GM21526 (cell line): ENCODE measurements at regions not wholly inside any gene's neighbourhood (a gene's known extent, or its start where the extent isn't known, plus 50 kb on each side); places are given as distances from the start of the nearest gene placed in this dataset.
"Not testable (repeated sequence)": the region's sequence is repeated elsewhere in the genome, so short reads cannot be mapped to it uniquely, and the experiment has no call there.

Experiments used
- ATAC-seq: cut with Tn5 transposase; IDR thresholded peaks from one replicate; pipeline ENCODE4 v1.9.1; 2021; ENCODE audit warnings: moderate library complexity; ENCODE audit not compliant: unreplicated experiment, low FRiP score

DNA sequence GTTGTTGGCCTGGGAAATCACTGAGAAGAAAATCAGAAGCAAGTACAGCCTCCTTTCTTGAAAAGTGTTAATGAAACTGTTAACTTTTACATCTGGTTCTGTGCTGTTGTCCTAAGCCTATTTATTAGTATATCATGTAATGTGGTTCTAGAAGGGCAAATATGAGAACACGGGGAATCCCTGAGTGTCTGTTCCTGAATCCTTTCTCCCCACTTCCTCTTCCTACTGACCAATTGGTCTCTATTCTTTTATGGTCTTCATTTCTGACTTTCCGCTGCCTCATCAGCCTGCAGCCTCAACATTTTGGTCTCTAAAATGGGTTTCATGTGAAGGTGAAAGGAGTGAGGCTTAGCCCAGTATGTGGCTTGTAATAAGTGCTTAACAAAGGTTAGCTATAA, 159.9 kb upstream of the MAMLD1 start:
- ATAC-seq = no peak

GRCh38 chrX:150205011-150205410, 158.1 kb upstream of the MAMLD1 start:
- no peak for ATAC-seq

DNA sequence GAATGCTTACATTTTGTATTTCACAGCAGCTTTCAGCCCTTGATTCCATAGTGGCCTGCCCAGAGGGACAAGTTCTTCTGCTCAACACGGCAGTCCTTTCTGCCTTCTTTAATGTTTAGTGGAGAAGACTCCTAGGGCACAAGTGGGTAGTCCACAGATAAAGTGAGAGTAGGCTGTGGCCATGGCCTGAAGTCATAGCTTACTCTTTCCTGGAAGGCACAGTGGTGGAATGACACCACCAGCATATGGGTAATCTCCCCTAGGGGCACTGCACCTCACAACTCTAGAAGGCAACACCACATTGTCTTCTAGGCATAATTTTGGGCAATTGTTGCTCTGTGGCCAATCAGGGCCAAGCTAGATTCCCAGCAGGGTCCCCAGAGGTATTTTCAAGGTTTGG, 155.4 kb upstream of the MAMLD1 start:
- no peak for ATAC-seq

GRCh38 chrX:150211988-150212387, 151.1 kb upstream of the MAMLD1 start:
- no peak for ATAC-seq

- no peak for ATAC-seq
These were observed 150.2 kb upstream of the MAMLD1 start for GRCh38 chrX:150212672-150213480.

DNA sequence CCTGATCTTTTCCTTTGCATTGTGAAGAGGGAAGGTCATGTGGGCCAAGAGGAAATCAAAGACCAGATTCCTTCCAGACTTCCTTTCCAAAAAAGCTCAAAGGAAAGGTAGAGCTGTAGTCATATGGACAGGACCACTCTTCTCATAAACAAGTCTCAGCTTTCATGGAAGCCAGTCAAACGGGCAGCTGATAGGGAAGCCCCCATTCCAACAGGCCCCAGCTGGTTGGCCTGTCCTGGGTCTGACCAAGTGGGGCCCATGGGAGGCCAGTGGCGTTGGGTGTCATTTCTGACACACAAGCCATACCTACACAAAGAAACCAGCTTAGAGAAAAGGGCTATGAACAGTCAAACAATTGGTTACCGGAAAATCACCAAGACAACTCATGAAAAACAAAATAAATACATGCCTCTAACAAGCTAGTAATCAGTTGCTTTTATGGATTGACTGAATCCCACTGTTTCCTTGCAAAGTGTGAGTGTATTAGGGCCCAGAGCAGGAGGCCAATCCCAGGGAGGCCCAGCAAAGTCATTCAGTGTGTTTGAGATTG, 149.6 kb upstream of the MAMLD1 start:
- ATAC-seq = no peak

DNA sequence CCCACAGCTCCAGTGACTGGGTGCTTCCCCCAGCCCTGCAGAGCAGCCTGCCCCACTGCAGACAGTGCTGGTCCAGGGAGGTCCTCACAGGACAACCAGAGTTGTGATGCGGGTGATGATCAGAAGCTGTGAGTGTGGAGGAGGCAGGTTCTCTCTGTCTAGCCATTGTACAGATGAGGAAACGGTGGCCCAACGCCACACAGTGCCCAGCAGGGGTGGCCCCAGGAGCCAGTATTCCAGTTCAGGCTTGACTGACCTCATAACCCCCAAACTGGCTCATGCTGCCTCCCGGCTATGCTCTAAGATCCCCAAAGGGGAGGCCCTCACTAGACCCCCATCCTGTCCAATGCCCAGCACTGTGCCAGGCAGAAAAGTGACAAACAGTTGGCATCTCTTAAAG, 147.1 kb upstream of the MAMLD1 start:
- not testable (repeated sequence) for ATAC-seq

DNA sequence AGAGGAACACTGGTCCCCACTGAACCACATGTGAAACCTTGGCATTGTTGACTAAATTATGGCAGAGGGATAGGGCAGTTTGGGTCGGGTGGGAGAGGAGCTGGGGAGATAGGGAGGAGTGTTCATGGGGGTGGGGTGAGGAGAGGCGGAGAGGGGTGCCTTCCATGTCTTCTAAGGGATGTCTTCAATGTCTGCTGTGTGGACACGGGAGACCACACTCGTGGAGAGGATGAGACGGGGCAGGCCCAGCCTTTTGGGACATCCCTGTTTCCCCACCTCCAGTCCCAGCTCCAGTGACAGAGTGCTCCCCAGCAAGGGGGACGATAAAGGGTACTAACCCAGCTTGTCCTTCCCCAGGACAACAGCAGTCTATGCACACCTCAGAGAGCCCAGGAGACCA, 146.4 kb upstream of the MAMLD1 start:
- ATAC-seq = no peak

- no peak for ATAC-seq
These were observed 145.5 kb upstream of the MAMLD1 start for GRCh38 chrX:150217609-150218008.

- ATAC-seq = no peak
These were observed 143.5 kb upstream of the MAMLD1 start for GRCh38 chrX:150219374-150220185.

DNA sequence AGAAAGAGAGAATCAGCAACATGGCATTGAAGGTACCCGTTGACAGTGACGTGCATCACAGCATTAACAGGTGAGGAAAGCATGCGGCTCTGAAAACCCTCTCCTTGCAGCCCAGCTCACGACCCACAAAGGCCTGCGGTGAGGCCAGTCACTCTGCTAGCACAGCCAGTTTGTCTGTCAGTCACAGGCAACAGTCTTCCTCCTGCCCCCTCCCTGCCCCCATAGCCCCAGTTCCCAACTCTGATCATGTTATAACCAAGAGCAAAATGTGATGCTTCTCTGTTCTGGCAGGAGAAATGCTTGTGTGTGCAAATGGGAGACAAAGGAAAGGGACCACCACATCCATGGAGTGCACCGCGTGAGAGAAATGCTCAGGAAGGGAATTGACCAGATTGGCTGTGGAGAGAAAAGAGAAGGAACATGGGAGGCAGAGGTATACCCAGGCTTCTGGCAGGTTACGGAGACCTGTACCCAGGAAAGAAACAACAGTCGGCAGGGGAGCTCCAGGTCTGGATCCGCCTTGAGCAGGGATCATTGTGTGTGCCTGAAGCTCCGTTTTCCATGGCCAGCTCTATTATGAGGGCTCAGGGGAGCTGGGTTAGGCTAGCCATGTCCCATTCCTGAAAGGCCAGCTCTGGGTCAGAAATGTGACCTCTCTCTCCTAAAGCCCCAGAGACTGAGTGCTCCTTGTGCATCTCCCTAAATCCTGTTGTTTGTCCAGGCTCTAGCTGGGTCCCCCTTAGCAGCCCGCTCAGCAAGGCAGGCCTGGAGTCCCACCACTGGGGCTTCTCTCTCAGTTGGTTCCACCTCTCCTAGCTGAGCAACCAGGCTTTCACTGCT, 139.7 kb upstream of the MAMLD1 start:
- no peak for ATAC-seq

DNA sequence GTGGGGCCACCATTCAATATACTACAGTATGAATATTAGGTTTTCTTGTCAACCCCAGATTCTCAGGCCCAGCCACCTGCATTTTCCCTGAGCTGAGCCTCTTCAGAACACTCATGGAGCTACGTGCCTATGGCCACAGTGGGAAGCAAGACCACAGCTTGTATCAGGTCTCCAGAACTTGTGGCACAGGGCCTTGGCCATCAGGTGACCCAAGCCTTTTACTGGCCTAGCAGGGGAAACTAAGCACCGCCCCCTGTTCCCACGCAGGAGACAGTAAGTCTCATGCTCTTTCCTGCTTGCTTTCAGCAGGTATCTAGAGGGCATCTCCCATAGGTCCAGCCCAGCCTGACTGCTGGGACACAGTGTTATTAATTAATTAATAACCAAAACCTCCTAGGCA, 138.4 kb upstream of the MAMLD1 start:
- no peak for ATAC-seq

- ATAC-seq = no peak
These were observed 137.9 kb upstream of the MAMLD1 start for GRCh38 chrX:150225266-150225665.

- ATAC-seq = no peak
These were observed 137.4 kb upstream of the MAMLD1 start for GRCh38 chrX:150225756-150226155.

DNA sequence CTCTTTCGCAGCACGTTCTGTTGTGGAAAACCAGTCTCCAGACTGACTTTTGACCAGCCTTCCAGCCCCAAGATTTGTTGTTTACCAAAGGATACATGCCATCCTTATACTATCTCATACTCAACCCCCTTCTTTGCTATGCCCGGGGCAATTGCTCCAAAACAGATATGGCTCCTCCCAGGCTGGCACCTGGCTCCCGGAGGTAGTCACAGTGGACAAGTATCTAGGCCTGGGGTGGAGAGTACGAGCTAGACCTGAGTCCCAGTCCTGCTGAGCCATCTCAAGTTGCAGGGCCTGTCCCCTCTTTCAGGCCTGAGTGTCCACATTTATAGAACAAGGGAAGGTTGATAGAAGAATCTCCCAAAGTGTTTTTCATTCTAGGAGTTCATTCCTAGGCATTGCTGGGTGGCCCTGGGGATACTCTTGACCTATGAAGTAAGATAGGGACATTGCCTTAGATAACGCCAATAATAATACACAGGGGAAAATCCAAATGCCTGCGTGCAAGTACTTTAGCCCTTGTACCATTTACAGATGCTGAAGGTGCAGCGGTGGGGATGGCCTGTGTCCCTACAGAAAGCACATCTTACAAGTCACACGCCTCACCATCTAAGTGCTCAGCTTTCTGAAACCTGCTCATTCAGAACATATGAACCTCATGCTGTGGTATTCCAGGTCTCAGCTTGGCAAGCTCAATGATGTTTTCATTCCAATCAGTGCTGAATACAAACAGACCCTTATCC, 136.7 kb upstream of the MAMLD1 start:
- no peak for ATAC-seq

GRCh38 chrX:150227321-150227860, 135.7 kb upstream of the MAMLD1 start:
- no peak for ATAC-seq

- ATAC-seq = no peak
These were observed 135.2 kb upstream of the MAMLD1 start for GRCh38 chrX:150227873-150228410.

- no peak for ATAC-seq
These were observed 134.7 kb upstream of the MAMLD1 start for GRCh38 chrX:150228431-150228830.

DNA sequence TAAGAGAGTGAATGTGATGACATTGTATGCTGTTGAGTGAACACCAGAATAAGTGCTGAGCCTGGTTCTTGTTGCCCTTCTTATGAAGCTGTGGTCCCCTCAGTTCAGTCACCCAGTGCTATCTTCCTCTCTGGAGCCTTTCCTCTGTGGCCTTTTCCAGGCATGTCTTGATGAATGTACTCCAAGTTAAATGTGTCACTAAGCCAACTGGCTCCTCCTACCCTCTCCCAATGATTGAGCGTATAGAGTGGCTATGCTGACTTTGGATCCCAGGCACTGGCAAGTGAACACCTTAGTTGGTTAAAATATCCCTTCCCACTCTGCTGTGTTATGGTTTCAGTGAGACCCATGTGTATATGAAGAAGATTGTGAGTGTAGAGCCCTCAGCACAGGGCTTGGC, 134.1 kb upstream of the MAMLD1 start:
- ATAC-seq = no peak
